ENCODE measurements at regions not wholly inside any gene's neighbourhood (a gene's known extent, or its start where the extent isn't known, plus 50 kb on each side); places are given as distances from the start of the nearest gene placed in this dataset.

DNA sequence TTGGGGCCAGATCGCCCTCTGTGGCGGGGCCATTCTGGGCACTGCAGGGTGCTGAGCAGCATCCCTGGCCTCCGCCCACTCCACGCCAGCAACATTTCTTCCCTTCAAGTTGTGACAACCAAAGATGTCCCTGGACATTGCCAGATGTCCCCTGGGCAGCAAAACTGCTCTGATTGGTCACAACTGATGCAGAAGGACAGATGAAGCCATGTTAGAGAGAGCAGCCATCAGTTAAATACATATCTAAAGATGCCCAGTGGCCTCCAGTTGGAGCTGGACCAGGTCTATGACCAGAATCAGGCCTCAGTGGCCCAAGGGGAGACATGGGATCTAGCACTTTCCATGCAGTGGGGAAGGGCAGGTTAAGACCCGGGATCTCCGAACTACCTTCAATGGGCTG is 125.7 kb downstream of the PTPRS start:
- H3K18ac ChIP-seq (ENCODE audit: low read depth in 1 of 2, low read length in 2 of 2): no peak overlapping the region
- no peaks in the 10 kb centered on the region for H3K79me1 ChIP-seq (replicated peaks; ENCODE audit: low read length, poor library complexity, severe bottlenecking)
- no peak overlapping the region for H4K91ac ChIP-seq (ENCODE audit: low read length)
- H3K27ac ChIP-seq (ENCODE audit: low read length, poor library complexity, severe bottlenecking): no peak overlapping the region
- no peak overlapping the region for H3K14ac ChIP-seq (ENCODE audit: low read length in 2 of 2)
- H2BK12ac ChIP-seq (ENCODE audit: low read length in 2 of 2): no peak overlapping the region
- no peak overlapping the region for H3K4me3 ChIP-seq (ENCODE audit: insufficient read depth in 1 of 2, low read depth in 1 of 2, low read length in 2 of 2)
- no peak overlapping the region for H2BK15ac ChIP-seq (ENCODE audit: low read depth, poor library complexity, severe bottlenecking)
- H3K4me1 ChIP-seq (ENCODE audit: control insufficient read depth, insufficient read depth, low read depth, low read length): no peaks in the 10 kb centered on the region
- no peak overlapping the region for H3K23ac ChIP-seq (ENCODE audit: low read length in 2 of 2)
- no peak overlapping the region for H2BK5ac ChIP-seq (ENCODE audit: low read depth, low read length, poor library complexity, severe bottlenecking)
- H3K4ac ChIP-seq (ENCODE audit: low read depth in 1 of 2, low read length in 2 of 2): no peak overlapping the region
- H2AFZ ChIP-seq (ENCODE audit: low read depth, low read length): no peak overlapping the region
- H3K9ac ChIP-seq (ENCODE audit: low read length): no peak overlapping the region
- H2BK120ac ChIP-seq (ENCODE audit: low read depth, low read length): no peak overlapping the region
- DNase-seq: no peak
- no peaks in the 10 kb centered on the region for H3K27me3 ChIP-seq (ENCODE audit: control insufficient read depth in 1 of 2, insufficient read depth in 1 of 2, low read length in 2 of 2)
- no peak overlapping the region for H3K4me2 ChIP-seq (ENCODE audit: low read length, poor library complexity, severe bottlenecking)
- peaks cover 34% of the 10 kb centered on the region for H3K9me3 ChIP-seq (ENCODE audit: control insufficient read depth, low read length)
- H3K36me3 ChIP-seq (ENCODE audit: control insufficient read depth in 1 of 2, insufficient read depth in 2 of 2, low read depth in 1 of 2, low read length in 2 of 2): peaks cover 87 to 96% of the 10 kb centered on the region in 2 experiments
- WGBS: 96% methylated on average over 6 of the region's 6 CpGs
- no peak overlapping the region for H2AK5ac ChIP-seq (ENCODE audit: low read length, severe bottlenecking)
- no peak overlapping the region for H4K8ac ChIP-seq (ENCODE audit: low read length)

DNA sequence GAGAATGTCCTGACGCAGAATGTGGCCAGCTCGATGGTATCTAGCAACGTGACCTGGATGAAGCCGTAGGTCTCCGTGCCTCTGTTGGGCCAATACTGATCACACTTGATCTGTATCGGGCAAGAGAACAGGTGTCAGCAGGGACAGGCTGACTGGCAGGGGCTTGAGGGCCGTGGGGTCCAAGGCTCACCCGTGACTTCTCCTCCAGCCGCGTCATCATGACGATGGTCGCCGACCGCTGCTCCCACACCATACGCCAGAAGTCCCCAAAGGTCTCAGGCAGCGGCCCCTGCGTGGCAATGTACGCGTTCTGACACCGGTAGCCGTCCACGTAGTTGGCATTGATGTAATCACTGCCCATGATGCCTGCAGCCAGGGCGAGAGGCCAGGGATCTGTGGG is 126.2 kb downstream of the PTPRS start:
- no peaks in the 10 kb centered on the region for H3K27me3 ChIP-seq (ENCODE audit: control insufficient read depth in 1 of 2, insufficient read depth in 1 of 2, low read length in 2 of 2)
- H4K8ac ChIP-seq (ENCODE audit: low read length): no peak overlapping the region
- H2BK120ac ChIP-seq (ENCODE audit: low read depth, low read length): no peak overlapping the region
- H3K18ac ChIP-seq (ENCODE audit: low read depth in 1 of 2, low read length in 2 of 2): no peak overlapping the region
- H2BK12ac ChIP-seq (ENCODE audit: low read length in 2 of 2): no peak overlapping the region
- H3K4me2 ChIP-seq (ENCODE audit: low read length, poor library complexity, severe bottlenecking): no peak overlapping the region
- H3K9me3 ChIP-seq (ENCODE audit: control insufficient read depth, low read length): peaks cover 38% of the 10 kb centered on the region
- no peak overlapping the region for H2BK15ac ChIP-seq (ENCODE audit: low read depth, poor library complexity, severe bottlenecking)
- 98% methylated on average over 23 of the region's 23 CpGs for WGBS
- H3K4ac ChIP-seq (ENCODE audit: low read depth in 1 of 2, low read length in 2 of 2): no peak overlapping the region
- H4K91ac ChIP-seq (ENCODE audit: low read length): no peak overlapping the region
- no peak overlapping the region for H3K27ac ChIP-seq (ENCODE audit: low read length, poor library complexity, severe bottlenecking)
- H3K4me1 ChIP-seq (ENCODE audit: control insufficient read depth, insufficient read depth, low read depth, low read length): no peaks in the 10 kb centered on the region
- H3K4me3 ChIP-seq (ENCODE audit: insufficient read depth in 1 of 2, low read depth in 1 of 2, low read length in 2 of 2): no peak overlapping the region
- H3K36me3 ChIP-seq (ENCODE audit: control insufficient read depth in 1 of 2, insufficient read depth in 2 of 2, low read depth in 1 of 2, low read length in 2 of 2): peaks cover 87 to 96% of the 10 kb centered on the region in 2 experiments
- no peak overlapping the region for H3K9ac ChIP-seq (ENCODE audit: low read length)
- no peak overlapping the region for H2BK5ac ChIP-seq (ENCODE audit: low read depth, low read length, poor library complexity, severe bottlenecking)
- no peaks in the 10 kb centered on the region for H3K79me1 ChIP-seq (replicated peaks; ENCODE audit: low read length, poor library complexity, severe bottlenecking)
- no peak overlapping the region for H3K23ac ChIP-seq (ENCODE audit: low read length in 2 of 2)
- H2AK5ac ChIP-seq (ENCODE audit: low read length, severe bottlenecking): no peak overlapping the region
- DNase-seq: no peak
- no peak overlapping the region for H3K14ac ChIP-seq (ENCODE audit: low read length in 2 of 2)
- H2AFZ ChIP-seq (ENCODE audit: low read depth, low read length): no peak overlapping the region

DNA sequence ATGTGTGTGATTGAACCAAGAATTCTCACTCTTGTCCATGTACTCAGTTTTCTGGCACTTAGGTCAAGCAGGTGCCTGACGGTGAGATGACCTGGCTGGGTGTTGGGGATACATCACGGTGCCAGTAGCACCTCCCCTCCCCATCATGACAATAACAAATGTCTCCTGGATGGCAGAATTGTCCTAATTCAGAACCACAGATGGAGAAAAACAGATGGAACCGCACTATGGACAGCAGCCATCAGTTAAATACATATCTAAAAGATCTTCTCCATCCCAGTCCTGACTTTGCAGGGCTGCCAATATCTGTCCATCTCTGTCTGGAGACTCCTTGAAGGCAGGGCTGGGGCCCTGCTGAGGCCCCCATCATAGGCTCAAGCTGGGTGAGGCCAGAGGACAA is 126.9 kb downstream of the PTPRS start:
- H3K79me1 ChIP-seq (replicated peaks; ENCODE audit: low read length, poor library complexity, severe bottlenecking): no peaks in the 10 kb centered on the region
- H4K8ac ChIP-seq (ENCODE audit: low read length): no peak overlapping the region
- H3K14ac ChIP-seq (ENCODE audit: low read length in 2 of 2): no peak overlapping the region
- H3K4me2 ChIP-seq (ENCODE audit: low read length, poor library complexity, severe bottlenecking): no peak overlapping the region
- H2BK5ac ChIP-seq (ENCODE audit: low read depth, low read length, poor library complexity, severe bottlenecking): no peak overlapping the region
- H4K91ac ChIP-seq (ENCODE audit: low read length): no peak overlapping the region
- H3K9me3 ChIP-seq (ENCODE audit: control insufficient read depth, low read length): peaks cover 38% of the 10 kb centered on the region
- no peak overlapping the region for H2AFZ ChIP-seq (ENCODE audit: low read depth, low read length)
- no peaks in the 10 kb centered on the region for H3K4me1 ChIP-seq (ENCODE audit: control insufficient read depth, insufficient read depth, low read depth, low read length)
- no peak for DNase-seq
- H2BK12ac ChIP-seq (ENCODE audit: low read length in 2 of 2): no peak overlapping the region
- H2BK120ac ChIP-seq (ENCODE audit: low read depth, low read length): no peak overlapping the region
- no peak overlapping the region for H2BK15ac ChIP-seq (ENCODE audit: low read depth, poor library complexity, severe bottlenecking)
- peaks cover 85 to 96% of the 10 kb centered on the region in 2 experiments for H3K36me3 ChIP-seq (ENCODE audit: control insufficient read depth in 1 of 2, insufficient read depth in 2 of 2, low read depth in 1 of 2, low read length in 2 of 2)
- no peaks in the 10 kb centered on the region for H3K27me3 ChIP-seq (ENCODE audit: control insufficient read depth in 1 of 2, insufficient read depth in 1 of 2, low read length in 2 of 2)
- H3K4me3 ChIP-seq (ENCODE audit: insufficient read depth in 1 of 2, low read depth in 1 of 2, low read length in 2 of 2): no peak overlapping the region
- no peak overlapping the region for H3K27ac ChIP-seq (ENCODE audit: low read length, poor library complexity, severe bottlenecking)
- no peak overlapping the region for H3K18ac ChIP-seq (ENCODE audit: low read depth in 1 of 2, low read length in 2 of 2)
- no peak overlapping the region for H3K4ac ChIP-seq (ENCODE audit: low read depth in 1 of 2, low read length in 2 of 2)
- no peak overlapping the region for H2AK5ac ChIP-seq (ENCODE audit: low read length, severe bottlenecking)
- 94% methylated on average over 3 of the region's 3 CpGs for WGBS
- H3K23ac ChIP-seq (ENCODE audit: low read length in 2 of 2): no peak overlapping the region
- no peak overlapping the region for H3K9ac ChIP-seq (ENCODE audit: low read length)

DNA sequence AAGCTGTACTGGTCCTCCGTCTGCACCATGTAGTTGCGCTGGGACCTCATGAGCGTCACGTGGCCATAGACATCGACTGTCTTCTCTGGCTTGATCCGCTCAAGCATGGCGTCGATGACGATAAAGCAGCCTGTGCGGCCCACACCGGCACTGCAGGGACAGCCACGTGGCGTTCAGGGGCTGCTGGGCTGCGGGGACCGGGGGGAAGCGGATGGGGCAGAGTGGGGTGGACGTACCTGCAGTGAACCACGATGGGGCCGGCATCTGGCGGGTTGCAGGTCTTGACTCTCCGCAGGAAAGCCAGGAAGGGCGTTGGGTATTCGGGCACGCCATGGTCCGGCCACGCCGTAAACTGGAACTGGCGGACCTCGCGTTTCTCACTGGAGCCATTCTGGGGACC is 128.5 kb downstream of the PTPRS start:
- peaks cover 94 to 95% of the 10 kb centered on the region in 2 experiments for H3K36me3 ChIP-seq (ENCODE audit: control insufficient read depth in 1 of 2, insufficient read depth in 2 of 2, low read depth in 1 of 2, low read length in 2 of 2)
- WGBS: 98% methylated on average over 30 of the region's 30 CpGs

More for the DNA sequence above, 128.5 kb downstream of the PTPRS start:
- Histone ChIP-seq H2AFZ (ENCODE audit: low read depth, low read length) (no peak overlapping the region), H2BK15ac (ENCODE audit: low read depth, poor library complexity, severe bottlenecking) (no peak overlapping the region), H4K91ac (ENCODE audit: low read length) (no peak overlapping the region), H3K27me3 (ENCODE audit: control insufficient read depth in 1 of 2, insufficient read depth in 1 of 2, low read length in 2 of 2) (no peaks in the 10 kb centered on the region), H2BK5ac (ENCODE audit: low read depth, low read length, poor library complexity, severe bottlenecking) (no peak overlapping the region), H2BK120ac (ENCODE audit: low read depth, low read length) (no peak overlapping the region), H3K9ac (ENCODE audit: low read length) (no peak overlapping the region), H3K23ac (ENCODE audit: low read length in 2 of 2) (no peak overlapping the region), H3K4me3 (ENCODE audit: insufficient read depth in 1 of 2, low read depth in 1 of 2, low read length in 2 of 2) (no peak overlapping the region), H2AK5ac (ENCODE audit: low read length, severe bottlenecking) (no peak overlapping the region), H3K14ac (ENCODE audit: low read length in 2 of 2) (no peak overlapping the region), H2BK12ac (ENCODE audit: low read length in 2 of 2) (no peak overlapping the region), H3K79me1 (replicated peaks; ENCODE audit: low read length, poor library complexity, severe bottlenecking) (no peaks in the 10 kb centered on the region), H3K18ac (ENCODE audit: low read depth in 1 of 2, low read length in 2 of 2) (no peak overlapping the region), H3K4ac (ENCODE audit: low read depth in 1 of 2, low read length in 2 of 2) (no peak overlapping the region), H3K27ac (ENCODE audit: low read length, poor library complexity, severe bottlenecking) (no peak overlapping the region), H3K4me1 (ENCODE audit: control insufficient read depth, insufficient read depth, low read depth, low read length) (no peaks in the 10 kb centered on the region), H3K9me3 (ENCODE audit: control insufficient read depth, low read length) (peaks cover 30% of the 10 kb centered on the region), H3K4me2 (ENCODE audit: low read length, poor library complexity, severe bottlenecking) (no peak overlapping the region), H4K8ac (ENCODE audit: low read length) (no peak overlapping the region)
- DNase-seq: no peak

All from mesenchymal stem cell (in vitro differentiated cells and primary cell).